GM19455 (cell line): ENCODE measurements at regions not wholly inside any gene's neighbourhood (a gene's known extent, or its start where the extent isn't known, plus 50 kb on each side); places are given as distances from the start of the nearest gene placed in this dataset.
"Not testable (repeated sequence)": the region's sequence is repeated elsewhere in the genome, so short reads cannot be mapped to it uniquely, and the experiment has no call there.

Source experiments
- ATAC-seq: cut with Tn5 transposase; IDR thresholded peaks from one replicate; pipeline ENCODE4 v1.9.1; 2021; ENCODE audit not compliant: unreplicated experiment

- no peak for ATAC-seq
Observed at GRCh38 chr1:58836408-58836807, 52.6 kb upstream of the JUN start.

- no peak for ATAC-seq
Observed at GRCh38 chr1:58837886-58838285, 54.0 kb upstream of the JUN start.

- ATAC-seq, result no peak
Observed at GRCh38 chr1:58839147-58839795, 55.4 kb upstream of the JUN start.

- no peak for ATAC-seq
Observed at GRCh38 chr1:58839846-58840835, 56.3 kb upstream of the JUN start.

- ATAC-seq, result no peak
Observed at GRCh38 chr1:58841455-58841854, 57.6 kb upstream of the JUN start.

GRCh38 chr1:58842941-58843340, 59.1 kb upstream of the JUN start:
- no peak for ATAC-seq

GRCh38 chr1:58844176-58844575, 60.3 kb upstream of the JUN start:
- no peak for ATAC-seq

- ATAC-seq, result no peak
Observed at GRCh38 chr1:58845942-58846341, 62.1 kb upstream of the JUN start.

GRCh38 chr1:58848818-58849411, 65.1 kb upstream of the JUN start:
- ATAC-seq, result no peak

GRCh38 chr1:58849551-58849950, 65.7 kb upstream of the JUN start:
- no peak for ATAC-seq

GRCh38 chr1:58850636-58851035, 66.8 kb upstream of the JUN start:
- no peak for ATAC-seq

- no peak for ATAC-seq
Observed at GRCh38 chr1:58852731-58853485, 69.1 kb upstream of the JUN start.

- no peak for ATAC-seq
Observed at GRCh38 chr1:58854576-58854975, 70.7 kb upstream of the JUN start.

GRCh38 chr1:58855274-58856165, 71.7 kb upstream of the JUN start:
- ATAC-seq, result no peak

GRCh38 chr1:58856281-58856680, 72.4 kb upstream of the JUN start:
- ATAC-seq, result not testable (repeated sequence)

- ATAC-seq, result peak; percentile 65
Observed at GRCh38 chr1:58857680-58858673, 74.1 kb upstream of the JUN start.

- ATAC-seq, result no peak
Observed at GRCh38 chr1:58859769-58860485, 76.1 kb upstream of the JUN start.

- ATAC-seq, result no peak
Observed at GRCh38 chr1:58861076-58861475, 77.2 kb upstream of the JUN start.
